DOHH2 (cell line): ENCODE measurements at regions not wholly inside any gene's neighbourhood (a gene's known extent, or its start where the extent isn't known, plus 50 kb on each side); places are given as distances from the start of the nearest gene placed in this dataset.

ENCODE experiments used
- EZH2phosphoT487 ChIP-seq: fragments of 200-600 bp; sonication (generic); IDR thresholded peaks from 2 replicates; pipeline ENCODE4 v1.6.1; 2017; ENCODE audit warnings: borderline replicate concordance, mild to moderate bottlenecking, antibody characterized with exemption, low read length, moderate library complexity, mixed read lengths
- TF ChIP-seq, protein P1 (sequence below): fragments of 200-600 bp; sonication (generic); IDR thresholded peaks from one replicate; pipeline ENCODE4 v1.5.1; 2014; ENCODE audit warnings: antibody characterized with exemption, mild to moderate bottlenecking, low read depth, low read length; ENCODE audit not compliant: poor library complexity, severe bottlenecking

DNA sequence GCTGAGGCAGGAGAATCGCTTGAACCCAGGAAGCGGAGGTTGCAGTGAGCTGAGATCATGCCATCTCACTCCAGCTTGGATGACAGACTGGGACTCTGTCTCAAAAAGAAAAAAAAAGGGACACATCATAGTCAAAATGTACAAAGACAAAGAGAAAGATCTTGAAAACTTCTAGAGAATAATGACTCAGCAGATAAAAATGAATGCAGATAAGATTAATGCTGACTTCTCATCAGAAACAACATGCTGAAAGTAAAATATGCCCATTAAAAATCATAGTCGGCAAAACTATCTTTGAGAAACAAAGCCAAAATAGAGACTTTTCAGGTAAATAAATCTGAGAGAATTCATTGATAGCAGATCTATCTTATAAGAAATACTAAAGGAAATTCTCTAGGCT lies 271.1 kb upstream of the GPR149 start:
- TF ChIP-seq, protein P1, sequence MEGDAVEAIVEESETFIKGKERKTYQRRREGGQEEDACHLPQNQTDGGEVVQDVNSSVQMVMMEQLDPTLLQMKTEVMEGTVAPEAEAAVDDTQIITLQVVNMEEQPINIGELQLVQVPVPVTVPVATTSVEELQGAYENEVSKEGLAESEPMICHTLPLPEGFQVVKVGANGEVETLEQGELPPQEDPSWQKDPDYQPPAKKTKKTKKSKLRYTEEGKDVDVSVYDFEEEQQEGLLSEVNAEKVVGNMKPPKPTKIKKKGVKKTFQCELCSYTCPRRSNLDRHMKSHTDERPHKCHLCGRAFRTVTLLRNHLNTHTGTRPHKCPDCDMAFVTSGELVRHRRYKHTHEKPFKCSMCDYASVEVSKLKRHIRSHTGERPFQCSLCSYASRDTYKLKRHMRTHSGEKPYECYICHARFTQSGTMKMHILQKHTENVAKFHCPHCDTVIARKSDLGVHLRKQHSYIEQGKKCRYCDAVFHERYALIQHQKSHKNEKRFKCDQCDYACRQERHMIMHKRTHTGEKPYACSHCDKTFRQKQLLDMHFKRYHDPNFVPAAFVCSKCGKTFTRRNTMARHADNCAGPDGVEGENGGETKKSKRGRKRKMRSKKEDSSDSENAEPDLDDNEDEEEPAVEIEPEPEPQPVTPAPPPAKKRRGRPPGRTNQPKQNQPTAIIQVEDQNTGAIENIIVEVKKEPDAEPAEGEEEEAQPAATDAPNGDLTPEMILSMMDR: no peak
- TF ChIP-seq EZH2phosphoT487: no peak
